HG03064 (cell line): ENCODE measurements at regions not wholly inside any gene's neighbourhood (a gene's known extent, or its start where the extent isn't known, plus 50 kb on each side); places are given as distances from the start of the nearest gene placed in this dataset.
A peak's percentile ranks its signal among the peaks of the same experiment; 100 is the strongest.

Experiments used
- ATAC-seq: cut with Tn5 transposase; IDR thresholded peaks from one replicate; pipeline ENCODE4 v1.9.1; 2021; ENCODE audit warnings: low read depth; ENCODE audit not compliant: unreplicated experiment

- no peak for ATAC-seq
Measured at GRCh38 chr2:180494286-180494685, 486.1 kb upstream of the UBE2E3 start.

- no peak for ATAC-seq
Measured at GRCh38 chr2:180482696-180483095, 475.6 kb upstream of the CWC22 start.

GRCh38 chr2:180481998-180482397, 474.9 kb upstream of the CWC22 start:
- ATAC-seq, result no peak

GRCh38 chr2:180478883-180479282, 471.8 kb upstream of the CWC22 start:
- ATAC-seq, result no peak

GRCh38 chr2:180474716-180475115, 467.6 kb upstream of the CWC22 start:
- no peak for ATAC-seq

GRCh38 chr2:180473456-180473855, 466.4 kb upstream of the CWC22 start:
- ATAC-seq, result no peak

- no peak for ATAC-seq
Measured at GRCh38 chr2:180472133-180472532, 465.0 kb upstream of the CWC22 start.

- no peak for ATAC-seq
Measured at GRCh38 chr2:180463608-180464007, 456.5 kb upstream of the CWC22 start.

GRCh38 chr2:180461761-180462160, 454.7 kb upstream of the CWC22 start:
- no peak for ATAC-seq

- ATAC-seq, result no peak
Measured at GRCh38 chr2:180456801-180457200, 449.7 kb upstream of the CWC22 start.

GRCh38 chr2:180450841-180451240, 443.7 kb upstream of the CWC22 start:
- no peak for ATAC-seq

- ATAC-seq, result no peak
Measured at GRCh38 chr2:180449171-180449915, 442.2 kb upstream of the CWC22 start.

- ATAC-seq, result no peak
Measured at GRCh38 chr2:180446492-180446891, 439.4 kb upstream of the CWC22 start.

- no peak for ATAC-seq
Measured at GRCh38 chr2:180443888-180444287, 436.8 kb upstream of the CWC22 start.

- no peak for ATAC-seq
Measured at GRCh38 chr2:180442860-180443644, 436.0 kb upstream of the CWC22 start.

GRCh38 chr2:180419212-180419611, 412.1 kb upstream of the CWC22 start:
- no peak for ATAC-seq

GRCh38 chr2:180416627-180417026, 409.5 kb upstream of the CWC22 start:
- ATAC-seq, result no peak

GRCh38 chr2:180413336-180413735, 406.2 kb upstream of the CWC22 start:
- ATAC-seq, result no peak

GRCh38 chr2:180412219-180412618, 405.1 kb upstream of the CWC22 start:
- no peak for ATAC-seq

GRCh38 chr2:180411661-180412060, 404.6 kb upstream of the CWC22 start:
- ATAC-seq, result peak; percentile 59

- no peak for ATAC-seq
Measured at GRCh38 chr2:180406687-180407086, 399.6 kb upstream of the CWC22 start.

- ATAC-seq, result no peak
Measured at GRCh38 chr2:180405520-180405919, 398.4 kb upstream of the CWC22 start.
